ENCODE measurements at regions not wholly inside any gene's neighbourhood (a gene's known extent, or its start where the extent isn't known, plus 50 kb on each side); places are given as distances from the start of the nearest gene placed in this dataset.

- no peak for TF ChIP-seq POLR2A (IDR thresholded peaks at IDR 0.05; ENCODE audit: low read depth, low read length)
- no peak for TF ChIP-seq TAF1 (IDR thresholded peaks at IDR 0.05; ENCODE audit: borderline replicate concordance, low read depth, low read length)
- no peak for TF ChIP-seq POLR2AphosphoS5 (IDR thresholded peaks at IDR 0.05; ENCODE audit: low read depth, low read length)
- FAIRE-seq, result no peak
- no peak for DNase-seq (ENCODE audit: insufficient read length)
Observed at GRCh38 chr6:169158174-169158573, 95.5 kb downstream of the THBS2 start.

GRCh38 chr6:169157197-169158148 lies 96.2 kb downstream of the THBS2 start:
- FAIRE-seq (no peak), DNase-seq (ENCODE audit: insufficient read length) (no peak)
- TF ChIP-seq POLR2A (IDR thresholded peaks at IDR 0.05; ENCODE audit: low read depth, low read length) (no peak), POLR2AphosphoS5 (IDR thresholded peaks at IDR 0.05; ENCODE audit: low read depth, low read length) (no peak), TAF1 (IDR thresholded peaks at IDR 0.05; ENCODE audit: borderline replicate concordance, low read depth, low read length) (no peak)

- TF ChIP-seq TAF1 (IDR thresholded peaks at IDR 0.05; ENCODE audit: borderline replicate concordance, low read depth, low read length), result no peak
- TF ChIP-seq POLR2A (IDR thresholded peaks at IDR 0.05; ENCODE audit: low read depth, low read length), result no peak
- no peak for TF ChIP-seq POLR2AphosphoS5 (IDR thresholded peaks at IDR 0.05; ENCODE audit: low read depth, low read length)
- DNase-seq (ENCODE audit: insufficient read length) (no peak), FAIRE-seq (no peak)
Observed at GRCh38 chr6:169156793-169157147, 96.9 kb downstream of the THBS2 start.

- no peak for DNase-seq (ENCODE audit: insufficient read length)
- TF ChIP-seq TAF1 (IDR thresholded peaks at IDR 0.05; ENCODE audit: borderline replicate concordance, low read depth, low read length) (no peak), POLR2A (IDR thresholded peaks at IDR 0.05; ENCODE audit: low read depth, low read length) (no peak)
- FAIRE-seq, result no peak
Observed at GRCh38 chr6:169156108-169156792, 97.4 kb downstream of the THBS2 start.

- no peak for FAIRE-seq
- DNase-seq (ENCODE audit: insufficient read length), result no peak
- TF ChIP-seq POLR2A (IDR thresholded peaks at IDR 0.05; ENCODE audit: low read depth, low read length) (no peak), TAF1 (IDR thresholded peaks at IDR 0.05; ENCODE audit: borderline replicate concordance, low read depth, low read length) (no peak), POLR2AphosphoS5 (IDR thresholded peaks at IDR 0.05; ENCODE audit: low read depth, low read length) (no peak)
Observed at GRCh38 chr6:169155481-169155880, 98.2 kb downstream of the THBS2 start.

GRCh38 chr6:169153401-169153800 lies 100.2 kb downstream of the THBS2 start:
- no peak for TF ChIP-seq POLR2AphosphoS5 (IDR thresholded peaks at IDR 0.05; ENCODE audit: low read depth, low read length)
- TF ChIP-seq TAF1 (IDR thresholded peaks at IDR 0.05; ENCODE audit: borderline replicate concordance, low read depth, low read length), result no peak
- FAIRE-seq (no peak), DNase-seq (ENCODE audit: insufficient read length) (no peak)

- DNase-seq (ENCODE audit: insufficient read length), result no peak
- TF ChIP-seq POLR2AphosphoS5 (IDR thresholded peaks at IDR 0.05; ENCODE audit: low read depth, low read length) (no peak), POLR2A (IDR thresholded peaks at IDR 0.05; ENCODE audit: low read depth, low read length) (no peak), TAF1 (IDR thresholded peaks at IDR 0.05; ENCODE audit: borderline replicate concordance, low read depth, low read length) (no peak)
- no peak for FAIRE-seq
Observed at GRCh38 chr6:169146521-169146920, 107.1 kb downstream of the THBS2 start.

- no peak for DNase-seq (ENCODE audit: insufficient read length)
- FAIRE-seq, result no peak
- TF ChIP-seq POLR2AphosphoS5 (IDR thresholded peaks at IDR 0.05; ENCODE audit: low read depth, low read length) (no peak), POLR2A (IDR thresholded peaks at IDR 0.05; ENCODE audit: low read depth, low read length) (no peak), TAF1 (IDR thresholded peaks at IDR 0.05; ENCODE audit: borderline replicate concordance, low read depth, low read length) (no peak)
Observed at GRCh38 chr6:169145991-169146501, 107.6 kb downstream of the THBS2 start.

- FAIRE-seq (no peak), DNase-seq (ENCODE audit: insufficient read length) (no peak)
- TF ChIP-seq TAF1 (IDR thresholded peaks at IDR 0.05; ENCODE audit: borderline replicate concordance, low read depth, low read length), result no peak
- no peak for TF ChIP-seq POLR2AphosphoS5 (IDR thresholded peaks at IDR 0.05; ENCODE audit: low read depth, low read length)
- TF ChIP-seq POLR2A (IDR thresholded peaks at IDR 0.05; ENCODE audit: low read depth, low read length), result no peak
Observed at GRCh38 chr6:169145496-169145895, 108.2 kb downstream of the THBS2 start.

GRCh38 chr6:169144356-169144755 lies 109.3 kb downstream of the THBS2 start:
- FAIRE-seq, result no peak
- DNase-seq (ENCODE audit: insufficient read length), result no peak
- TF ChIP-seq TAF1 (IDR thresholded peaks at IDR 0.05; ENCODE audit: borderline replicate concordance, low read depth, low read length), result no peak
- TF ChIP-seq POLR2A (IDR thresholded peaks at IDR 0.05; ENCODE audit: low read depth, low read length), result no peak
- TF ChIP-seq POLR2AphosphoS5 (IDR thresholded peaks at IDR 0.05; ENCODE audit: low read depth, low read length), result no peak

GRCh38 chr6:169142538-169142844 lies 111.2 kb downstream of the THBS2 start:
- TF ChIP-seq POLR2AphosphoS5 (IDR thresholded peaks at IDR 0.05; ENCODE audit: low read depth, low read length), result no peak
- no peak for TF ChIP-seq TAF1 (IDR thresholded peaks at IDR 0.05; ENCODE audit: borderline replicate concordance, low read depth, low read length)
- TF ChIP-seq POLR2A (IDR thresholded peaks at IDR 0.05; ENCODE audit: low read depth, low read length), result no peak
- no peak for FAIRE-seq
- no peak for DNase-seq (ENCODE audit: insufficient read length)

Measured in GM12892 (cell line).